HG03342 (cell line): ENCODE measurements at regions not wholly inside any gene's neighbourhood (a gene's known extent, or its start where the extent isn't known, plus 50 kb on each side); places are given as distances from the start of the nearest gene placed in this dataset.

ENCODE experiments used
- ATAC-seq: cut with Tn5 transposase; IDR thresholded peaks from one replicate; pipeline ENCODE4 v1.9.1; 2021; ENCODE audit warnings: mild to moderate bottlenecking, moderate library complexity; ENCODE audit not compliant: unreplicated experiment

GRCh38 chr9:129250786-129251185 is 72.7 kb upstream of the IER5L start:
- ATAC-seq: no peak

- no peak for ATAC-seq
These were observed 69.5 kb upstream of the IER5L start for GRCh38 chr9:129247285-129248153.

GRCh38 chr9:129245276-129245675 is 67.2 kb upstream of the IER5L start:
- no peak for ATAC-seq

GRCh38 chr9:129242971-129243561 is 65.0 kb upstream of the IER5L start:
- no peak for ATAC-seq

- ATAC-seq: no peak
These were observed 64.3 kb upstream of the IER5L start for GRCh38 chr9:129242191-129242941.

- ATAC-seq: no peak
These were observed 63.7 kb upstream of the IER5L start for GRCh38 chr9:129241725-129242124.

- no peak for ATAC-seq
These were observed 62.6 kb upstream of the IER5L start for GRCh38 chr9:129240581-129241211.

- no peak for ATAC-seq
These were observed 62.0 kb upstream of the IER5L start for GRCh38 chr9:129239946-129240490.

GRCh38 chr9:129237803-129238202 is 59.7 kb upstream of the IER5L start:
- no peak for ATAC-seq

GRCh38 chr9:129237164-129237611 is 59.1 kb upstream of the IER5L start:
- ATAC-seq: no peak

- ATAC-seq: no peak
These were observed 58.5 kb upstream of the IER5L start for GRCh38 chr9:129236441-129237145.

- ATAC-seq: no peak
These were observed 57.9 kb upstream of the IER5L start for GRCh38 chr9:129235931-129236331.

- ATAC-seq: no peak
These were observed 57.2 kb upstream of the IER5L start for GRCh38 chr9:129235041-129235930.

- ATAC-seq: no peak
These were observed 56.4 kb upstream of the IER5L start for GRCh38 chr9:129234491-129234890.

GRCh38 chr9:129232839-129233591 is 55.0 kb upstream of the IER5L start:
- no peak for ATAC-seq

GRCh38 chr9:129231759-129232158 is 53.7 kb upstream of the IER5L start:
- no peak for ATAC-seq

- no peak for ATAC-seq
These were observed 53.1 kb upstream of the IER5L start for GRCh38 chr9:129231022-129231739.

- no peak for ATAC-seq
These were observed 52.2 kb upstream of the IER5L start for GRCh38 chr9:129230302-129230701.
